DND-41 (cell line): ENCODE measurements at regions not wholly inside any gene's neighbourhood (a gene's known extent, or its start where the extent isn't known, plus 50 kb on each side); places are given as distances from the start of the nearest gene placed in this dataset.

Experiments
- ATAC-seq: fragments of 200-7000 bp; cut with Tn5 transposase; 3 replicates; pipeline ENCODE4 v1.9.1; 2021; ENCODE audit warnings: low read depth; ENCODE audit not compliant: insufficient read depth
- DNase-seq: peaks from one replicate; pipeline ENCODE4 v3.0.0-alpha.2; 2020
- H2AFZ ChIP-seq: 2 replicates; pipeline ENCODE4 v1.6.0; 2012; ENCODE audit warnings: low read depth, low read length
- H3K27ac ChIP-seq: 2 replicates; pipeline ENCODE4 v1.5.1; 2012; ENCODE audit warnings: low read length, inconsistent platforms
- H3K27me3 ChIP-seq: fragments of 200-600 bp; sonication (generic); 2 replicates; pipeline ENCODE4 v1.6.0; 2012; ENCODE audit warnings: low read length, mild to moderate bottlenecking, inconsistent platforms; ENCODE audit not compliant: insufficient read depth, poor library complexity
- H3K36me3 ChIP-seq: 2 replicates; pipeline ENCODE4 v1.5.1; 2012; ENCODE audit warnings: low read length, inconsistent platforms; ENCODE audit not compliant: insufficient read depth
- H3K4me1 ChIP-seq: 2 replicates; pipeline ENCODE4 v1.5.1; 2012; ENCODE audit warnings: mild to moderate bottlenecking, low read length; ENCODE audit not compliant: insufficient read depth
- H3K4me2 ChIP-seq: 2 replicates; pipeline ENCODE4 v1.6.0; 2012; ENCODE audit warnings: mild to moderate bottlenecking, moderate library complexity, low read length, inconsistent platforms; ENCODE audit not compliant: insufficient read depth
- H3K4me3 ChIP-seq, 2 experiments: fragments of 200-600 bp in 1 of 2; shearing (Covaris generic) in 1 of 2; 2 replicates each; pipeline ENCODE4 v1.5.1; 2012 to 2016; ENCODE audit warnings: inconsistent platforms in 2 of 2, low read length in 2 of 2, mild to moderate bottlenecking in 2 of 2, low read depth in 1 of 2, moderate library complexity in 1 of 2
- H3K79me2 ChIP-seq: 2 replicates; pipeline ENCODE4 v1.6.0; 2012; ENCODE audit warnings: low read length, inconsistent platforms; ENCODE audit not compliant: insufficient read depth
- H3K9ac ChIP-seq: 2 replicates; pipeline ENCODE4 v1.6.0; 2012; ENCODE audit warnings: low read depth, mild to moderate bottlenecking, inconsistent platforms, low read length, moderate library complexity
- H3K9me3 ChIP-seq: 2 replicates; pipeline ENCODE4 v1.5.1; 2012; ENCODE audit warnings: low read length, moderate library complexity, mild to moderate bottlenecking, inconsistent platforms; ENCODE audit not compliant: insufficient read depth, severe bottlenecking
- H4K20me1 ChIP-seq: 2 replicates; pipeline ENCODE4 v1.6.0; 2012; ENCODE audit warnings: low read length; ENCODE audit not compliant: insufficient read depth
- CTCF ChIP-seq: IDR thresholded peaks from 2 replicates; pipeline ENCODE4 v1.5.1; 2012; ENCODE audit warnings: borderline replicate concordance, low read length, moderate library complexity, mild to moderate bottlenecking; ENCODE audit not compliant: poor library complexity, severe bottlenecking; ENCODE audit errors: extremely low read depth
- EZH2 ChIP-seq: IDR thresholded peaks from 3 replicates; pipeline ENCODE4 v1.6.1; 2012; ENCODE audit warnings: borderline replicate concordance, low read depth, mild to moderate bottlenecking, moderate library complexity, low read length, inconsistent platforms; ENCODE audit not compliant: severe bottlenecking

- Histone ChIP-seq H3K9me3 (peaks cover 2% of the 10 kb centered on the region), H3K4me1 (no peaks in the 10 kb centered on the region), H3K4me3 (no peak overlapping the region), H3K9ac (no peak overlapping the region), H3K27ac (no peak overlapping the region), H2AFZ (no peak overlapping the region), H3K4me2 (no peak overlapping the region), H3K79me2 (no peaks in the 10 kb centered on the region), H3K36me3 (no peaks in the 10 kb centered on the region), H4K20me1 (no peaks in the 10 kb centered on the region), H3K27me3 (no peaks in the 10 kb centered on the region)
- no peak for TF ChIP-seq CTCF
- TF ChIP-seq EZH2: no peak
- ATAC-seq: no peak
- DNase-seq: no peak
Observed at GRCh38 chr2:183935005-183935404, 663.3 kb upstream of the ZNF804A start.

GRCh38 chr2:183937220-183937619 lies 661.1 kb upstream of the ZNF804A start:
- Histone ChIP-seq H3K36me3 (no peaks in the 10 kb centered on the region), H3K4me1 (no peaks in the 10 kb centered on the region), H3K27me3 (no peaks in the 10 kb centered on the region), H3K4me3 (no peak overlapping the region), H3K27ac (no peak overlapping the region), H3K9me3 (peaks cover 2% of the 10 kb centered on the region), H3K9ac (no peak overlapping the region), H3K4me2 (no peak overlapping the region), H2AFZ (no peak overlapping the region), H3K79me2 (no peaks in the 10 kb centered on the region), H4K20me1 (no peaks in the 10 kb centered on the region)
- DNase-seq: no peak
- TF ChIP-seq CTCF: no peak
- TF ChIP-seq EZH2: no peak
- no peak for ATAC-seq

- Histone ChIP-seq H2AFZ (no peak overlapping the region), H3K9me3 (no peaks in the 10 kb centered on the region), H3K79me2 (no peaks in the 10 kb centered on the region), H3K27ac (no peak overlapping the region), H3K9ac (no peak overlapping the region), H4K20me1 (no peaks in the 10 kb centered on the region), H3K4me1 (no peaks in the 10 kb centered on the region), H3K27me3 (no peaks in the 10 kb centered on the region), H3K36me3 (no peaks in the 10 kb centered on the region), H3K4me3 (no peak overlapping the region), H3K4me2 (no peak overlapping the region)
- ATAC-seq (no peak), DNase-seq (no peak)
- TF ChIP-seq CTCF (no peak), EZH2 (no peak)
Observed at GRCh38 chr2:183946193-183946592, 652.1 kb upstream of the ZNF804A start.

- no peak overlapping the region for H2AFZ ChIP-seq
- no peak overlapping the region for H3K27ac ChIP-seq
- H3K36me3 ChIP-seq: no peaks in the 10 kb centered on the region
- no peak for DNase-seq
- no peaks in the 10 kb centered on the region for H4K20me1 ChIP-seq
- TF ChIP-seq EZH2 (no peak), CTCF (no peak)
- H3K4me1 ChIP-seq: no peaks in the 10 kb centered on the region
- H3K79me2 ChIP-seq: no peaks in the 10 kb centered on the region
- H3K4me3 ChIP-seq: no peak overlapping the region
- H3K27me3 ChIP-seq: no peaks in the 10 kb centered on the region
- no peaks in the 10 kb centered on the region for H3K9me3 ChIP-seq
- no peak overlapping the region for H3K4me2 ChIP-seq
- no peak overlapping the region for H3K9ac ChIP-seq
- no peak for ATAC-seq
Observed at GRCh38 chr2:183948861-183949260, 649.5 kb upstream of the ZNF804A start.
